ENCODE measurements at regions not wholly inside any gene's neighbourhood (a gene's known extent, or its start where the extent isn't known, plus 50 kb on each side); places are given as distances from the start of the nearest gene placed in this dataset.
"Not testable (repeated sequence)": the region's sequence is repeated elsewhere in the genome, so short reads cannot be mapped to it uniquely, and the experiment has no call there.

DNA sequence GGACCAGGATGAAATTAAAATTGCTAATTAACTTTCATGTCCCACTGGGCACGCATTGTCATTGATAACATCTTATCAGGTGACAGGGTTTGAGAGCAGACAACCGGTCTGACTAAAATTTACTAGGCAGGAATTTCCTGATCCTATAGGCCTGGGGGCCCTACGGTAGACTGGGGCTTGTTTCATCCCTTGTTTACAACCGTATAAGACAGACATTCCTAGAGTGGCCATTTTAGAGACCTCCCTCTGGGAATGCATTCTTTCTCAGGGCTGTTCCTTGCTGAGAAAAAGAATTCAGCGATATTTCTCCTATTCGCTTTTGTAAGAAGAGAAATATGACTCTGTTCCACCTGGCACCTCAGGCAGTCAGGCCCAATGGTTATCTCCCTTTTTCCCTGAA lies 1737.8 kb upstream of the ACO1 start:
- not testable (repeated sequence) for H3K27ac Mint-ChIP-seq; H3K27me3 Mint-ChIP-seq; ATAC-seq (ENCODE audit: low read depth in 2 of 2); H3K4me3 Mint-ChIP-seq; DNase-seq; H3K36me3 Mint-ChIP-seq; H3K4me1 Mint-ChIP-seq
- H3K9me3 Mint-ChIP-seq: peaks cover 3 to 23% (median 7%) of the 10 kb centered on the region in 7 donors

DNA sequence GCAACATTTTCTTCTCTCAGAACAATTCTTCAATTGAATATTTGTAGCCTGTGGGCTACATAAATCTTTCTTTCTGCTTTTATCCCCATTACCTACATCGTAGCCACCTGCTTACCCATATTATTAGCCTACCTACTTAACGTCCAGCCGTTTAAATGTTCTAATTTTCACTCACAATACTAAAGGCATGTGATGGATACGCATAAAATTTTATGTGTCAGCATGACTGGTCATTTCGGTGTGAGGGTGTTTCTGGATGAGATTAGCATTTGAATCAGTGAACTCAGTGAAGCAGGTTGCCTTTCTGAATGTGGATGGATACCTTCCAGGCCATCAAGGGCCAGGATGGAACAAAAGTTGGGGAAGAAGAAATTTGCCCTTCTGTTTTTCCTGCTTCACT lies 1722.5 kb upstream of the ACO1 start:
- DNase-seq: no peak
- H3K27ac Mint-ChIP-seq: no peak overlapping the region
- H3K36me3 Mint-ChIP-seq: no peaks in the 10 kb centered on the region
- no peaks in the 10 kb centered on the region for H3K27me3 Mint-ChIP-seq
- no peaks in the 10 kb centered on the region for H3K9me3 Mint-ChIP-seq
- H3K4me1 Mint-ChIP-seq: no peaks in the 10 kb centered on the region
- no peak overlapping the region for H3K4me3 Mint-ChIP-seq
- no peak for ATAC-seq (ENCODE audit: low read depth in 2 of 2)

DNA sequence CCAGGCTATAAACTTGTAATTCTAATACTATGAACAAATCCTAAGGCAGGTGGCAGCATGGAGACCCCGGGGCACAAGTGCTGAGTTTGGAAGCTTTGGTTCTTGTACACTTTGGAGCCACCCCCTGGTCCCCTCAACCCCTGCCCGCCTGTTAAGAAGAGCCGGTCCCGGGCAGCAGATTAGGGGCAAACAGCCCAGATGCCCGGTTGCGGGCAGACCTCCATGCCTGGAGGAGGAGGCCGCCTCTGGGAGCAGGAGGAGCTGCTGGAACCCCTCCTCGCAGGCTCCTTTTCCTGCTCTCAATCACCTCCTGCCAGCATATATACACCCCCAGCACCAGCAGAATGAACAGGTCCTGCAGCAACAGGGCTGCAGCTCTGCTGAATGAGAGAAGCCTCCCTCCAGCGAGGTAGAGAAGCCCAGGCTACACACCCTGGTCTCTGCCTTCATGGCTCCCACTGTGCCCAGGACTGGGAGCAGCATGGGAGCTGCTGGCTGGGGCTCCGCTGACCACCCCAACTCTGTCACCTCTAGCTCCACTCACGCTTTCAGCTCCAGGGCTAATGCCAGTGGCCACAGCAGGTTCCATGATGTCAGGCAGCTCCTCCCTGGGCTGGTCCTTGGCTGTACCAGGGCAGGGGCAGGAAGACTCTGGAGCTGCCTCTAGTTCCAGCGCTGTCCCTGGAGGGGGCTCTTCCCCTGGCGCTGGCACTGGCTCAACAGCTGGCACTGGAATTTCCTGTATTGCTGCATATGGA lies 1713.5 kb upstream of the ACO1 start:
- ATAC-seq (ENCODE audit: low read depth in 2 of 2): no peak
- Mint-ChIP-seq H3K36me3 (no peaks in the 10 kb centered on the region), H3K27me3 (no peaks in the 10 kb centered on the region)

DNA sequence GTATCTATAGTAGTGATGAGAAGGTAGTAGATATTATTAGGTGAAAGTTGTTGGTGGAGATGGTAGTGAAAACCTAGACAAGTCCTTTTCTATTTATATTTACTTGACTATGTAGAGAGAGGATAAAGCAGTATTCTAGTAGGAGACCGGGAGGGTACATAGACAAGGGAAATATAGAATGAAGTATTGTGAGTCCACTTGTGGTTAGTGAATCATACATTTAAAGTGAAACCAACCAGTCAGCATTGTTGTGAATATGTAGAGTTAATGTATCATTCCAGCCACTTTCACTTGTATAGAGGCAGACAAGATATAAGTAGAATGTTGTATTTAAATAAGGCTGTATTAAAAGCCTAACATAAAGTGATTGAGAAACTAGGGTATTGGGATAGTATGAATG lies 1711.3 kb upstream of the ACO1 start:
- no peak for DNase-seq
- no peaks in the 10 kb centered on the region for H3K36me3 Mint-ChIP-seq
- peaks cover 0 to under 1% (median 0%) of the 10 kb centered on the region in 7 donors for H3K9me3 Mint-ChIP-seq
- no peak overlapping the region for H3K27ac Mint-ChIP-seq
- no peaks in the 10 kb centered on the region for H3K4me1 Mint-ChIP-seq
- no peak overlapping the region for H3K4me3 Mint-ChIP-seq
- ATAC-seq (ENCODE audit: low read depth in 2 of 2): no peak
- H3K27me3 Mint-ChIP-seq: no peaks in the 10 kb centered on the region

More for the DNA sequence above, 1713.5 kb upstream of the ACO1 start:
- Mint-ChIP-seq H3K4me3 (no peak overlapping the region), H3K27ac (no peak overlapping the region), H3K9me3 (no peaks in the 10 kb centered on the region), H3K4me1 (no peaks in the 10 kb centered on the region)
- DNase-seq: no peak

DNA sequence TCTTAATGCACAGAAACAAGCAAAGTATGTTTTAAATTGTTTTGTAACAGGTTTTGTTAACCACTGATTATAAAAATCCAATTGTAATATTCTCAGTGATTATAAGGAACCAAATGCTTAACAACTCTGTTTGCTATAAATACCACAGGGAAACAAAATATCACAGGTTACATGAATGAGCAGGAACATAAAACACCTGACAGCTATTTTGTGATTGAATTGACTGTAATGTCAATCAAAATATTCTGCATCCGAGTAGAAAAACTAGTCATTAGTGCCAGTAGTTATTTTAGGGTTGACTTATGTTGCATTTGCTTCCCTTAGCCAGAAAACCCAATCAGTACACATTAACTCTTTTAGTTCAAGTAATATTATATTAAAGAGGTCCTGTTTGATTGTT lies 1707.8 kb upstream of the ACO1 start:
- Mint-ChIP-seq H3K9me3 (peaks cover 0 to 6% (median 0%) of the 10 kb centered on the region in 7 donors), H3K4me3 (no peak overlapping the region), H3K27me3 (no peaks in the 10 kb centered on the region), H3K36me3 (no peaks in the 10 kb centered on the region), H3K27ac (no peak overlapping the region), H3K4me1 (no peaks in the 10 kb centered on the region)
- ATAC-seq (ENCODE audit: low read depth in 2 of 2) (no peak), DNase-seq (no peak)

DNA sequence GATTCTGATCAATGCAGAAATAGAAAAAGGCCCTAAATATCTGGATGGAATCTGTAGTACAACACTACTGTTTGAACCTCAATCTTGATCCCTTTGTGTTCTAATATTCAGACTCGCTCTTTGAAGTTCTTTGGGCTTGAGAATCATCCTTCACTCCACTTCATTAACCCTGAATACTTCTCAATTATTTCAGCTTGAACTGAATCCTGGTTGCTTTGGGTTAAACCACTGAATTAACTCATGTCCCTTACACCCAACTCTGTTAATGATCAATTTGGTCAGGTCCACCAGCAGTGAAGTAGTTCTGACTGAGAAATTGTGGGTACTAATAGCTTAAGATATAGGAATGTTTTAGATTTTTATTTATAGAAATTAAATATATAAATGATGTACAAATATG lies 1707.2 kb upstream of the ACO1 start:
- no peak for DNase-seq
- Mint-ChIP-seq H3K4me1 (no peaks in the 10 kb centered on the region), H3K27me3 (no peaks in the 10 kb centered on the region), H3K9me3 (peaks cover 0 to 6% (median 0%) of the 10 kb centered on the region in 7 donors), H3K27ac (no peak overlapping the region), H3K36me3 (no peaks in the 10 kb centered on the region), H3K4me3 (no peak overlapping the region)
- no peak for ATAC-seq (ENCODE audit: low read depth in 2 of 2)

DNA sequence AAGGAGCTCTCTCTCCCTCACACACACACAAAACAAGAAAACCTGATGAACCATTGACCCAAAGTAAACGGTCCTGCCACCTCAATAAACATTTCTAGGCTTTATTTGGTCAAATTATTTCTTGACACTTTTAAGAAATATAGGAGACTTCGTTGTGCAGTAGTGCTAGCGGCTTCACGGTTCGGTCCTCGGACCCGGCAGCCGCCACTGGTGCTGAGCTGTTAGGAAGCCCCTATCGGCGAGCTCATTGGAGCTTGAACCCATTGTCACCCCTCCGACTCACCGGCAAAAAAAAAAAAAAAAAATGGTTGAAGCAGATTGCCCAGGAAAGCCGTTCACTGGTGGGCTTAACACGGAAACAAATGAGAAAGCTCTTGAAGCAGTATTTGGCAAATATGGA lies 1695.6 kb upstream of the ACO1 start:
- Mint-ChIP-seq H3K4me1 (no peaks in the 10 kb centered on the region), H3K27ac (peak overlapping the region in 1 of 6 donors; percentile 49), H3K4me3 (no peak overlapping the region), H3K27me3 (no peaks in the 10 kb centered on the region), H3K9me3 (peaks cover 0 to 7% (median 2%) of the 10 kb centered on the region in 7 donors), H3K36me3 (no peaks in the 10 kb centered on the region)
- DNase-seq (no peak), ATAC-seq (ENCODE audit: low read depth in 2 of 2) (no peak)

DNA sequence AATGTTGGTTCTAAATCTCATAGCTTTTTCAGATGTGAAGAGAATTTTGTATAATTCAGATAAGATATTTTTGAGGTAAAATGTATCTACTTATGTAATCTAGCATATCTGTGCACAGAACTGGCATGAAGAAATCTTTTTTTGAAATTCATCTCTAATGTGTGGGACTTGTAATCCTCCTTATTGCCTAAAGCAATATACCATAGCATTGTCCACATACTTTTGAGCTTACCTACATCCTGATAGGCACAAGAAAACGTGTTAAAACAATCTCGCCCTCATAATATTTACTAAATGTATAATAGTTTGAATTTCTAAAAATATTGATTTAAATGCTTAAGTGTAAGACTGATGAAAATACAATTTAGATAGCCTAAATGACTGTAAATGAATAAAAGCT lies 1686.5 kb upstream of the ACO1 start:
- H3K4me3 Mint-ChIP-seq: no peak overlapping the region
- H3K27ac Mint-ChIP-seq: no peak overlapping the region
- ATAC-seq (ENCODE audit: low read depth in 2 of 2) (no peak), DNase-seq (no peak)
- no peaks in the 10 kb centered on the region for H3K4me1 Mint-ChIP-seq
- no peaks in the 10 kb centered on the region for H3K36me3 Mint-ChIP-seq
- no peaks in the 10 kb centered on the region for H3K27me3 Mint-ChIP-seq
- peaks cover 0 to 3% (median 0%) of the 10 kb centered on the region in 7 donors for H3K9me3 Mint-ChIP-seq

DNA sequence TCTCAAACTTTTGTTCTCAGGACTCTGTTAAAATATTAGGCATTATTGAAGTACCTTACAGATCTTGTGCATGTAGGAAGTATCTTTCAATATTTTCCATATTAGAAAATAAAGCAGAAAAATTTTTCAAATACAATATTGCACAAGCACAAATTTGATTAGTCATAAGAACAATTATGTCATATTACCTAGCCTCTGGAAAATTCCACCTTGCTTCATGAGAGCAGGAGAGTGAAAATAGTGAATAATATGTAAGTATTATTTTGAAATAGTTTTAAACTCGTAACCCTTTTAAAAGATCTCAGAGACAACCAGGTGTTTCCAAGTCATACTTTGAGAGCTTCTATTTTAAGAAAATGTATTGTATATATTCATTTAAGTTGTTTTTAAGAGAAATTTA lies 1672.9 kb upstream of the ACO1 start:
- ATAC-seq (ENCODE audit: low read depth in 2 of 2) (no peak), DNase-seq (no peak)
- no peaks in the 10 kb centered on the region for H3K36me3 Mint-ChIP-seq
- H3K4me3 Mint-ChIP-seq: no peak overlapping the region
- H3K27me3 Mint-ChIP-seq: no peaks in the 10 kb centered on the region
- H3K9me3 Mint-ChIP-seq: peaks cover 0 to 2% (median 0%) of the 10 kb centered on the region in 7 donors
- H3K4me1 Mint-ChIP-seq: no peaks in the 10 kb centered on the region
- H3K27ac Mint-ChIP-seq: no peak overlapping the region

DNA sequence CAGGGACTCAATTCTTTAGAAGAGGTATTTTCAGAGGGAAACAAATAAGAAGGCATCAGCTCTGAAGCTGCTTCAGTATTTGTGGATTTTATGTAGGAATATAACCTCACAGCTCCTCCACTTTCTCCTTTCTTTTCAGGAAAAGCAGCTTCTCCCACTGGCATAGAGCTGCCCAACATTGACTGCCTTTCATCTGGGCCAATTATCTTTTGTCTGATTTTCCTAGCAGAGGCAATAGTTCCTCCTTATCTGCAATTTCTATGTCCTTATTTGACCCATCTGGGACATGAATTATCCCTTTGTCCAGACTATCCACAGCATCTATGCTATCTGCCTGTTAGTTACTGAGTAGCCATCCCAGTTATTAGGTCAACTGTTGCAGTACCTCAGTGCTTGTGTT lies 1671.2 kb upstream of the ACO1 start:
- ATAC-seq (ENCODE audit: low read depth in 2 of 2): no peak
- Mint-ChIP-seq H3K27ac (no peak overlapping the region), H3K9me3 (peaks cover 0 to 2% (median 0%) of the 10 kb centered on the region in 7 donors), H3K4me1 (no peaks in the 10 kb centered on the region), H3K36me3 (no peaks in the 10 kb centered on the region), H3K4me3 (no peak overlapping the region), H3K27me3 (no peaks in the 10 kb centered on the region)
- no peak for DNase-seq

DNA sequence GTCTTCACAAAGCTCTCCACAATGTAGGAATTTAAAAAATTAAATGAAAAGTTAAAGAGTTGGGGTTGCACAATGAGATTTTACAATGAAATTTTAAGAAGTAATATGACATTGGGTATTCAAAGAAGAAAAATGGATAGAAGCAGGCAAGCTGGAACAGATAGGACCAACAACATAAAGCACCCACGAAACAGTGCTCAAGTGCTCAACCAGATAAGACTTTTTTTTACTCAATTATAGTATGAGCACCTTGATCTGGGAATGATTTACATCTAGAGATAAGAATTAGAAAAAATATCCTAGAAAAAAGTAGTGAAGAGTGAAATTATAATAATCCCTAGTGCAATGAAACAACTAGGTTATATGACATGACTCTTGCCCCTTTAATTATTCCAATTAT lies 1670.1 kb upstream of the ACO1 start:
- no peak overlapping the region for H3K27ac Mint-ChIP-seq

DNA sequence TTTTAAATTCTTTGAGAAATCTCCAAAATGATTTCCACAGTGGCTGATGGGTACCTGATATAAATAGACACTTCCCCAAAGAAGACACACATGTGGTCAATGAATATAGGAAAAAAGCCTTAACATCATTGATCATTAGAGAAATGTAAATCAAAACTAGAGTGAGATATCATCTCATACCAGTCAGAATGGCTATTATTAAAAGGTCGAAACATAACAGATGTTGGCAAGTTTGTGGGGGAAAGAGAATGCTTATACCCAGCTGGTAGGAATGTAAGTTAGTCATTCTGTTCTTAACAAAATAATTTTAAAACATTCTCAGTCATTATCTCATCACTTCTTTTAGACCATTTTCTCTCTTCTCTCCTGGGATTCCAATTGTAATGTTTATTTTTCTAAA lies 1666.0 kb upstream of the ACO1 start:
- Mint-ChIP-seq H3K4me1 (no peaks in the 10 kb centered on the region), H3K36me3 (no peaks in the 10 kb centered on the region), H3K9me3 (peaks cover 0 to 3% (median 0%) of the 10 kb centered on the region in 7 donors), H3K27me3 (no peaks in the 10 kb centered on the region), H3K4me3 (no peak overlapping the region), H3K27ac (no peak overlapping the region)
- DNase-seq (no peak), ATAC-seq (ENCODE audit: low read depth in 2 of 2) (no peak)

More for the DNA sequence above, 1670.1 kb upstream of the ACO1 start:
- no peaks in the 10 kb centered on the region for H3K36me3 Mint-ChIP-seq
- no peak for DNase-seq
- ATAC-seq (ENCODE audit: low read depth in 2 of 2): no peak
- H3K27me3 Mint-ChIP-seq: no peaks in the 10 kb centered on the region
- no peaks in the 10 kb centered on the region for H3K4me1 Mint-ChIP-seq
- H3K4me3 Mint-ChIP-seq: no peak overlapping the region
- peaks cover 0 to 2% (median 0%) of the 10 kb centered on the region in 7 donors for H3K9me3 Mint-ChIP-seq

DNA sequence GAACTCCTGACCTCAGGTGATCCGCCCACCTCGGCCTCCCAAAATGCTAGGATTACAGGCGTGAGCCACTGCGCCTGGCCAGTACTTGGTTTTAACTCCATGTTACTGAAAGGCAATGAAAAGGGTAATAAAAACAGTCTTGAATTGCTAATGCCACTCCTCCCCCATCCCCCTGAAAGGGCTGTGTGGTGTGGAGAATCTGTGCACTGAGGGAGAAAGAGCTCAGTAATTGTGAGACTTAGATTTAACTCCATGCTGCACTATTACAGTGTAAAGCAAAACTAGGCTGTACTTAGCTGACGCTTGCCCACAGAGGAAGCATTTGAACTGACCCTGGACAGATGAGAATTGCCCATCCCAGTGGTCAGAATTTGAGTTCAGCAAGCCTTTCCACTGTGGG lies 1662.4 kb upstream of the ACO1 start:
- no peak for ATAC-seq (ENCODE audit: low read depth in 2 of 2)
- no peaks in the 10 kb centered on the region for H3K36me3 Mint-ChIP-seq
- no peaks in the 10 kb centered on the region for H3K4me1 Mint-ChIP-seq
- H3K27me3 Mint-ChIP-seq: no peaks in the 10 kb centered on the region
- no peak for DNase-seq
- H3K4me3 Mint-ChIP-seq: no peak overlapping the region
- no peak overlapping the region for H3K27ac Mint-ChIP-seq
- H3K9me3 Mint-ChIP-seq: peaks cover 0 to 5% (median 0%) of the 10 kb centered on the region in 7 donors

DNA sequence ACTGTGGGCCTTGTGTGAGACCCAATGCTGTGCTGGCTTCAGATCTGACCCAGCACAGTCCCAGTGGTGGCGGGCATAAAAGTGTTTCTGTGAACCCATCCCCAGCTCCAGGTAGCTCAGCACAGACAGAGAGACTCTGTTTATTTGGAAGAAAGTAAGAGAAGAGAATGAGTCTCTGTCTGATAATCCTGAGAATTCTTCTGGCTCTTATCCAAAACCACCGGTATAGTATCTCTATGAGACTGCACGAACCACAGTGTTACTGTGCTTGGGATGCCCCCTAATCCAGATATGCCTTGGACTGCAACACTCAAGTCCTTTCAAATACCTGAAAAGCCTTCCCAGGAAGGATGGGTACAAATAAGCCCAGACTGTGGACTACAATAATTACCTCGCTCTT lies 1660.8 kb upstream of the ACO1 start:
- H3K27ac Mint-ChIP-seq: no peak overlapping the region
- no peak overlapping the region for H3K4me3 Mint-ChIP-seq
- no peak for DNase-seq
- no peaks in the 10 kb centered on the region for H3K27me3 Mint-ChIP-seq
- ATAC-seq (ENCODE audit: low read depth in 2 of 2): no peak
- H3K36me3 Mint-ChIP-seq: no peaks in the 10 kb centered on the region
- peaks cover 0 to 5% (median 0%) of the 10 kb centered on the region in 7 donors for H3K9me3 Mint-ChIP-seq
- no peaks in the 10 kb centered on the region for H3K4me1 Mint-ChIP-seq

DNA sequence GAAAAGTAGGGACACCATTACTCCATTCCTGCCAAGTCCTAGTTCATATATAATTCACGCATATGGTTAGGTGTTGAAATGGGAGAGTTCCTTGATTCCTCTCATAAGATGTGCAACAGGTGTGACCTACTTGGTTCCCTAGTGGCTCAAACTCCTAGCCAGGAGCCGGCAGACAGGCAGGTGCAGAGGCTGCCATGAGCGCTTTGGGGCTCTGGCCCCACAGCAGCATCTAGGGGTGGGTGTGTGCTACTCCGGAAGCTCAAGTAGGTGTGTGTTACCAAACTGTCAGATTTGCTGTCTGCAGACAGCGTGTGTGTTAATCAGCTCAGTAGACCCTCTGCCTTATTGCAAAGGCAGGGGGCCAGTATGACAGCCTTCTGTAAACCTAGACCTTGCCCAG lies 1652.4 kb upstream of the ACO1 start:
- ATAC-seq (ENCODE audit: low read depth in 2 of 2): no peak
- Mint-ChIP-seq H3K9me3 (peaks cover 0 to 2% (median 0%) of the 10 kb centered on the region in 7 donors), H3K4me1 (no peaks in the 10 kb centered on the region), H3K36me3 (no peaks in the 10 kb centered on the region), H3K27me3 (no peaks in the 10 kb centered on the region), H3K27ac (no peak overlapping the region), H3K4me3 (no peak overlapping the region)
- no peak for DNase-seq

Data from naive B cell (primary cell).